COR-L47 (cell line): ENCODE measurements at regions not wholly inside any gene's neighbourhood (a gene's known extent, or its start where the extent isn't known, plus 50 kb on each side); places are given as distances from the start of the nearest gene placed in this dataset.

ENCODE experiments used
- DNase-seq: peaks from one replicate; lab custom pipeline; 2025; lab: John Stamatoyannopoulos, UW

- DNase-seq = no peak
Measured at GRCh38 chr3:188066141-188066540, 87.8 kb upstream of the LPP start.

GRCh38 chr3:188067932-188068331 is 86.0 kb upstream of the LPP start:
- DNase-seq = no peak

DNA sequence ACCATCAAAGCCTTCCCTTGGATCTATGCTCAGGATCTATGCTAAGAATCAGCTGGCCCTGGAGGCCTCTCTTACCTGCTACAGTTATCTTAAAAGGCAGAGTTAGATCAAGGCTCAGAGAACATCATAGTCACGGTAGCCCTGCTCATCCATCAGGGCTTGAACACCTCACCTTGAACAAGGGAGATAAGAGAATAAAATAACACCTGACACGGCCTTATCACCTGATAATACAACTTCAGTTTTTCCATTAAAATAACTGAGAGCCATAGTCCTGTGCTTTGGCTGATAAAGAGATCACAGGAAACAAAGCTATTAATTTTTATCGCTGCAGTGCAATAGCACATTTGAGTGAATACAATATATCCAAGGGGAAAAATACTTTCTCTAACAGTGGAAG is 85.6 kb upstream of the LPP start:
- no peak for DNase-seq

- DNase-seq = no peak
Measured at GRCh38 chr3:188071636-188072035, 82.3 kb upstream of the LPP start.

DNA sequence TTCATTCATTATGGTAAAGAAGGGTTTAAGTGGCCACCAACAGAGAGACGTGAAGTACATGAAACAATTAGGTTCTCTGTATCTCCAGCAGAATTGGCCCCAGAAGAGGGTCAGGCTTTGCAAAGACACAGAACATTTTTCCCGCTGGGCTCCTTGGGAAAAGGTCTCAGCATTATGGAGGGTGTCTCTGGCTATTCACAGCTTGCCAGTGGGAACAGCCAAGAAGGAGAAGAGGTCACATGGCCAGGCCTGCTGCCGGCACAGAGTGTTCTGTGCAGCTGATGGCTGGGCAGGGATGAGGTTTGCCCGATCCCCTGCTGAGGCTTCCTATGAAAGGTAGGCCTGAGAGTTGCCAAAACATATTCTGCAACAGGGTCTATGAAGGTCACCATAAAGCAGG is 77.8 kb upstream of the LPP start:
- DNase-seq = no peak

GRCh38 chr3:188077160-188077799 is 76.7 kb upstream of the LPP start:
- no peak for DNase-seq

DNA sequence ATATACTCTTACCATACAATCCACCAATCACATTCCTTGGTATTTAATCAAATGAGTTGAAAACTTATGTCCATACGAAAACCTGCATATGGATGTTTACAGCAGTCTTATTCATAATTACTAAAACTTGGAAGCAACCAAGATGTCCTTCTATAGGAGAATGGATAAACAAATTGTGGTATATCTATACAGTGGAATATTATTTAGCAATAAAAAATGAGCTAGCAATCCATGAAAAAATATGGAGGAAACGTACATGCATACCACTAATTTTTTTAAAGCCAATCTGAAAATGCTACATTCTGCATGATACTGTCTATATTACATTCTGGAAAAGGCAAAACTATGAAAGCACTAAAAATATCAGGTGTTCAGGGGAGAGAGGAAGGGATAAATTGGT is 73.9 kb upstream of the LPP start:
- no peak for DNase-seq

DNA sequence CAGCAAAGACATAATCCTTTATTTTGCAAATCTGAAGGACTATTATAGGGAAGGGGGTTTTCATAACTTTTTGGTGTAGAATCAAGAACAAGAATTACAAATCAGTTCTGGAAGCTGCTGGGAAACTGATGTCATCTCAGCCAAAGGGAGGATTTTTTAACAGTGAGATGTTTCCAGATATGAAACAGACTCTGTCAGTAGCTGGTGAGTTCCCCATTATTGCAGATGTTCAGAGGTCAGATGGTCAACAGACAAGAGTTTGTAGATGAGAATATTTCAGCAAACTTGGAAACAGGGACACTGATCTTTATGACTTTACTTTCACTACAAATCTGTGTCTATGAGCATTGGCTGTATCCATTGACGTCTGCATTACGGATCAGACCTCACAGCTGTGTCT is 71.9 kb upstream of the LPP start:
- no peak for DNase-seq

DNA sequence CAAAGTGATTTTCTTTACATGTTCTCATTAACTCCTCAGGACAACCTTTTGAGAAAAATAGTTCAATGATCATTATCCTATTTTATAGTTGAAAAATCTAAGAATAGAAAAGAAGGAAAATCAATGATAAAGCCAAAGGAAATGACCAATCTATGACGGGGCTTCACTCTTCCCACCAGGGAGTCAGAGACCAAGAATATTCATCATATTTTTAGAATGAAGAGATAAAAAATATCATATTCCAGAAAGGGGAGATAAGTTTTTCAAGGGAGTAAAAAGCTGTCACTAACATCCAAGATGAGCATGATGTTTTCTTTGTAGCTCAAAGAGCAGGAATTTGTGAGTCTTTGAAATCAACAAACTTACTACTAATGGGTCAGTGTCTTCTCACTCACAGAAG is 71.5 kb upstream of the LPP start:
- DNase-seq = no peak

DNA sequence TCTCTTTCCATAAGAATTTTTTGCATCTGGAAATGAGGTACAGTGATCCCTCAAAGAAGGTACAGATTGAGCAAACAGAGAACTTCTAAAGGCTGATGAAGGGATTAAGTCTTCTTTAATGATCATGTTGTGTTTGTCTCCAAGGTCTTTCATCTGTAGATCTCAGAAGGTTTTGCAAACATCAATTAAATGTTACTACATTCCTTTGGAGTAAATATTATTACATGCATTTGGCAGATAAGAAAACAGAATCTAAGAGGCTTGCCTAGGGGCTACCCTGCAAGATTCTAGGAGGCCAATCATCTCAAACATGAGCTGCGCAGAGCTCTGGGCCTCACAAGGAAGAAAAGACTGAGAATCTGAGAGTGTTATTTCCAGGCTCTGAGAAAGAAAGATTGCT is 70.9 kb upstream of the LPP start:
- no peak for DNase-seq

DNA sequence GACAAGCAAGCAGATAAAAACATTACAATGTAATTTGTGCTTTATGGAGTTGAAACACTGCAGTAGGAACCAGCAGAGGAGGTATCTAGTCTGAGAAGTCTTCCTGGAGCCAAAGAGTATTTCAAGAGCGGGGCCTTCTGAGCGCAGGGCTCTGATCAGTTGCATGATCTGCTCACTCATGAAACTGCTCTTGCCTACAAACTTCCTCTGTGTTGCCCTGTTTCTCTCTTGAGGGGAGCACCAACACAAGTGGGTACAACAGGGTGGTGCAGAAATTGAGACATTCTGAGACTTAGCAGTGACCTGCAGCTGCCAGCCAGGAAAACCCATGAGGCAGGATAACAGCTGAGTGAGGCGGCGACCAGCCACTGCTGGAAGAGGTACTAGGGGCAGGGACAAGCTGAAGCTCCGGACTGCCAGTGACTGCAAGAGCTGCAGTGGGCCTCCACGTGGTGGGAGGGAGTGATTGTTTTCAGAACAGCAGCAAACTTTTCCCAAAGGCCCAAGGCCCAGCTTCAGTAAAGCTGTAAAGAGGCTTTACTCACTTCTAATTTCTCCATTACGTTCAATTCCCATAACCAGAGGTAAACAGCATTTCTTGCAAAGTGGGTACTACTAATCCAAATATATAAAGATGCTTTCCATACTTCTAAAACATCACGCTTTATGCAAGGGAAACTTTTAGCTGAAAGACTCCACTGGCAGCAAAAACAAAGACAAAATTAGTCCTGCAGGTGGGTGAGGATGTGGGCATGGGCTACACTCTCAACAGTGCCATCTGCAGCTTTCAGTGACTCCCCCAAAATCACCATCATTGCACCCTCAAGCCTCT is 69.0 kb upstream of the LPP start:
- DNase-seq = no peak

DNA sequence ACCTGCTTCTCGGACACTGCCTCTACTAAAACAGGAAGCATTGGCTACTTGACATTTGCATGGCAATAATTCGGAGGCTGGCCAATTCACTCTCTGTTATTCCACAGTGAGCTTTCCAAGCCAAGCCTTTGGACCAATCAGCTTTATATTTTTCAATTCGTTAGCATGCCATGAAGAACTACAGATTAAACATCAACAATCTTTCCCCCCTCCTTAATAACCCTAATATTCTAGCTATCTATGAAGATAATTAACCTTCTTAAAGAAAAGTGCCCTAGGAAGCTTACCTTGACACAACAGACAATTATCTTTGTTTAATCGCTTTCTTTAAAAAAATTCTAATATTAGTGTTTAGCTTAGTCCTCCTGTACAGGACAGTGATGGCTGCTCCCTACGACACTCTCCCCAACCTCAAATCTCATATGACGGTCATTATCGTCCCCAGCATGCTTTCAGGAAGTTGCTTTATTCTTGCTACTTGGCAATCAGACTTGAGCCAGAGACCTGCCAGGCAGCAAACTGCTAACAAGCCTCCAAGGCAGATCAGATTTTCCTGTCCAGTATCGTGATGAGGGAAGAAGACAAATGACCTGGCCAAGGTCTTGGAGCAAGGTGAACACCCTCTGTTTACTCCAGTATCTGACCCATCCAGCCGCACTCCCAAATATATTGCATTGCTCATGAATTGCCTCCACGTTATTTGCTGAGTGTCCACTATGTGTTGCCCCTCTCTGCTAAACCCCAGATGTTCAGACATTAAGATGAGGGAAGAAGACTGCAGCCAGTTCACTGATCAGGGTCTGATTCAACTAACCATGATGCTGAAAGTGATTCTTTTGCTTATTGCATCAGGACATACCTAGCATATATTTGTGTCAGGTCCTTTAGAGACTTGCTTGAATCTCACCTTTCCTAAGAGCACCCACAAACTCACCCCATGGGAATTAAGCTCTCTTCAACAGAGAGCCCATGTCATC is 68.1 kb upstream of the LPP start:
- DNase-seq = no peak

DNA sequence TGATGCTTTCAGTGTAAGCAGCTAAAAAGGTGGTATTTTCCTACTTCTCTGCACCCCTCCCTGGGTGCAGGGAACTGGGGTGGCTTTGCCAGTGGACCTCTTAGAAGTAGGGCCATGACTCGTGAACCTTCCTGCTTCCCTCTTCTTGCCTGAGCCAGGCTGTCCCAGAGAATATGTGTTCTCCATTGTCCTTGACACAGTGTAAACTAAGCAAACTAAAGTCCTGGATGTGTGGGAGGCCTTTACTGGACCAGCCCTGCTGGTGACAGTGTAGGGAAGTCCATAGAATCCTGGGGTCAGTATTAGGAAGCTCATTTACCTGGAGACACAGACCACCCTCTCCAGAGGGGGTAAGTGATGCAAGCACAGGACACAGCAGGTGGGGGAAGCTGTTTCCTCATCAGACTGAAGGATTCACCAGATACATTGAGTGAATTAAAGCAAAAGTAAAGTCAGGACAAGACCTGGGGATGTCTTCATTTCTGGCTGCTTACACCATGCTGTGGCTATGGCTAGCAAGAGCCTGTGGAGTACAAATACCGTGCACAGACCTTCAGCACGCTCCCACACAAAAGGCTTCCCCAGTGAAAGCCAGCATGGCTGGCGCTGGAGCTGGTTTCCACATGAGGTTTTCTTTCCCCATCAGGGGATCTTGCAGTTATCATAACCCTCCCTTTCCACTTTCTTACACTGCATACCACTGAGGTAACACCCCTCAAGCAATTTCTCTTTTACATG is 64.8 kb upstream of the LPP start:
- no peak for DNase-seq

GRCh38 chr3:188090620-188091309 is 63.2 kb upstream of the LPP start:
- no peak for DNase-seq

DNA sequence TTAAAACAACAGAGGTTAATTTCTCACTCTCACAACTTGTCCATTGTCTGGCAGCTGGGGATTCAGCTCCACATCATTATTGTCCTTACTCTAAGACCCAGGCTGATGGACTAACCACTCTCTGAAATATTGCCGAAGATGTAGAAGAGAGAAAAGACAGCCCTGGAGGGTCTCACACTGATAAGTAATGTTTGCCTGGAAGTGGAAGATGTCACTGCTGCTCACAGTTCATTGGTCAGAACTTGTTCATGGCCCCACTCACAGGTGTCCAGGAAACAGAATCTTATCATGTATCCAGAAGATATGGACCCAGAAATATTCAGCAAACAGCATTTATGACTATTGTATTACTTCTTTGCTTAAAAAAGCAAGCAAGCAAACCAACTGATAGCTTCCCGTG is 62.2 kb upstream of the LPP start:
- DNase-seq = no peak

- DNase-seq = no peak
Measured at GRCh38 chr3:188092648-188093047, 61.3 kb upstream of the LPP start.

- DNase-seq = no peak
Measured at GRCh38 chr3:188095431-188095830, 58.5 kb upstream of the LPP start.

- no peak for DNase-seq
Measured at GRCh38 chr3:188097791-188098190, 56.2 kb upstream of the LPP start.

GRCh38 chr3:188099907-188100306 is 54.0 kb upstream of the LPP start:
- DNase-seq = no peak

DNA sequence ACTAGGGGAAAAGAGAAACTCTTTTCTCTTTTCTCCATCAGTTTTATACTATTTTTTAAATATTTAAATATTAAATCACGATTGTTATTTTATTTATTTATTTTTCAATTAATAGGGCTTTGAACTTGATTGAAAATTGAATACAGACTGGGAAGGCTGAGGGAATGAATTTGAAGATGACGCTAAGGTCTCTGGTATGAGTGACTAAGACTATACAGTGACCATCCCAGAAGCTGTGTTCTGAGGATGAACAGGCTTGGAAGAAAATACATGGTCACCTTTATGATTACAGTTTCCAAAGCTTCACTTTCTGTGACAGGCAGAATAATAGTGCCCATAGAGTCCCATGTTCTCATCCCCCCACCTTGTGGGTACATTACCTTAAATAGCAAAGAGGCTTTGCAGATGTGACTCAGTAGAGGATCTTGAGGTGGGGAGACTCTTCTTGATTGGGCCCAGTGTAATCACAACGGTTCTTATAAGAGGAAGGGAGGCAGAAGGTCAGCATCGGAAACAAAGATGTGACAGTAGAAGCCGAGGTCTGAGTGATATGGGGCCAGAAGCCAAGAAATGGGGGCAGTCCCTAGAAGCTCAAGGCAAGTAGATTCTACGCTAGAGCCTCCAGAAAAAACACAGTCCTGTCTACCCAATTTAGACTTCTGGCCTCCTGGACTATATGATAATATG is 51.0 kb upstream of the LPP start:
- no peak for DNase-seq

- DNase-seq = no peak
Measured at GRCh38 chr3:188104050-188104449, 49.9 kb upstream of the LPP start.
